Vagina (tissue), 2 donors: ENCODE measurements at regions not wholly inside any gene's neighbourhood (a gene's known extent, or its start where the extent isn't known, plus 50 kb on each side); places are given as distances from the start of the nearest gene placed in this dataset.

ENCODE experiments used
- CTCF ChIP-seq, 3 experiments: fragments of 450-650 bp in 2 of 3; fragments of 200-600 bp in 1 of 3; sonication (generic) in 1 of 3; IDR thresholded peaks; one replicate each; pipeline ENCODE4 v1.5.1; 2017 to 2019; ENCODE audit warnings: antibody characterized with exemption in 3 of 3, mild to moderate bottlenecking in 2 of 3, moderate library complexity in 2 of 3
- POLR2A ChIP-seq, 2 donors: fragments of 450-650 bp; IDR thresholded peaks; one replicate each; pipeline ENCODE4 v1.6.1; 2017; ENCODE audit warnings: antibody characterized with exemption in 2 of 2, mild to moderate bottlenecking in 2 of 2, moderate library complexity in 2 of 2
- POLR2AphosphoS5 ChIP-seq, 2 donors: sonication (generic); formaldehyde crosslinking; IDR thresholded peaks; one replicate each; pipeline ENCODE4 v1.9.0; 2017; ENCODE audit warnings: antibody characterized with exemption in 2 of 2, mild to moderate bottlenecking in 2 of 2, low read depth in 1 of 2; ENCODE audit not compliant: insufficient read depth in 1 of 2

- TF ChIP-seq CTCF (IDR thresholded peaks at IDR 0.05) (no peak), POLR2A (IDR thresholded peaks at IDR 0.05) (no peak), POLR2AphosphoS5 (IDR thresholded peaks at IDR 0.05; ENCODE audit: insufficient read depth in 1 of 2, low read depth in 1 of 2) (no peak)
These were observed 369.1 kb downstream of the MCTP2 start for GRCh38 chr15:94600505-94600904.
